Endothelial cell of umbilical vein (primary cell): ENCODE measurements at regions not wholly inside any gene's neighbourhood (a gene's known extent, or its start where the extent isn't known, plus 50 kb on each side); places are given as distances from the start of the nearest gene placed in this dataset.

Experiments
- BruUV-seq: library from RNA; stranded (reverse); fragments of 400-500 nt; replicated peaks from 2 replicates; lab custom pipeline; 2021; lab: Mats Ljungman, UMichigan
- CTCF ChIA-PET: fragments of 300-600, 350-600 bp; sonication (Branson Sonifier 250); formaldehyde crosslinking; loops from one replicate; lab custom pipeline; 2021; ENCODE audit warnings: antibody characterized with exemption, inconsistent platforms; lab: Charles Lee
- POLR2A ChIA-PET: fragments of 300-600, 350-600 bp; sonication (Branson Sonifier 250); formaldehyde crosslinking; loops from one replicate; lab custom pipeline; 2021; ENCODE audit warnings: antibody characterized with exemption, inconsistent platforms; lab: Charles Lee
- DNase-seq: peaks from one replicate; pipeline ENCODE4 v3.0.0-alpha.2; 2011; ENCODE audit warnings: low read depth, low spot score
- FAIRE-seq: peaks from 2 replicates; lab custom pipeline; 2011; peaks lifted over from hg19 to GRCh38; lab: Jason Lieb, UNC
- H2AFZ ChIP-seq: 2 replicates; pipeline ENCODE4 v1.6.0; 2012; ENCODE audit warnings: low read depth, low read length, control low read depth, inconsistent platforms
- H3K27ac ChIP-seq: 2 replicates; pipeline ENCODE4 v1.5.1; 2011; ENCODE audit warnings: low read depth, mild to moderate bottlenecking, control low read depth, low read length, moderate library complexity; ENCODE audit not compliant: insufficient read depth
- H3K27me3 ChIP-seq, 2 experiments: 2 replicates each; pipeline versions ENCODE4 v1.6.0 to v1.6.1; 2011; ENCODE audit warnings: low read length in 2 of 2, mixed read lengths in 1 of 2; ENCODE audit not compliant: control insufficient read depth in 2 of 2, insufficient read depth in 2 of 2
- H3K36me3 ChIP-seq, 2 experiments: 2 replicates in 1 of 2; 3 replicates in 1 of 2; pipeline ENCODE4 v1.5.1; 2011; ENCODE audit warnings: low read length in 2 of 2, mild to moderate bottlenecking in 1 of 2, moderate library complexity in 1 of 2; ENCODE audit not compliant: control insufficient read depth in 2 of 2, insufficient read depth in 2 of 2; ENCODE audit errors: extremely low read depth in 1 of 2
- H3K4me1 ChIP-seq: 3 replicates; pipeline ENCODE4 v1.5.1; 2011; ENCODE audit warnings: mild to moderate bottlenecking, low read length; ENCODE audit not compliant: control insufficient read depth, insufficient read depth; ENCODE audit errors: extremely low read depth
- H3K4me2 ChIP-seq: 2 replicates; pipeline ENCODE4 v1.6.1; 2011; ENCODE audit warnings: low read length, control low read depth, mixed read lengths; ENCODE audit not compliant: insufficient read depth
- H3K4me3 ChIP-seq, 3 experiments: fragments of 200-600 bp in 1 of 3; sonication (generic), shearing (Covaris generic) in 1 of 3; replicated peaks in 1 of 3; 2 replicates each; pipeline ENCODE4 v1.5.1; 2011 to 2016; ENCODE audit warnings: control low read depth in 3 of 3, low read length in 3 of 3, mild to moderate bottlenecking in 2 of 3, inconsistent platforms in 1 of 3, low read depth in 1 of 3, moderate library complexity in 1 of 3; ENCODE audit not compliant: insufficient read depth in 1 of 3
- H3K79me2 ChIP-seq: 2 replicates; pipeline ENCODE4 v1.6.0; 2012; ENCODE audit warnings: low read length, inconsistent platforms; ENCODE audit not compliant: control insufficient read depth, insufficient read depth
- H3K9ac ChIP-seq: replicated peaks from 2 replicates; pipeline ENCODE3; 2011; ENCODE audit warnings: low read length, control low read depth; ENCODE audit not compliant: insufficient read depth; ENCODE audit errors: extremely low read depth
- H3K9me1 ChIP-seq: replicated peaks from 3 replicates; pipeline ENCODE4 v1.6.0; 2011; ENCODE audit warnings: mild to moderate bottlenecking, low read length; ENCODE audit not compliant: control insufficient read depth, insufficient read depth; ENCODE audit errors: extremely low read depth
- H3K9me3 ChIP-seq: replicated peaks from 2 replicates; pipeline ENCODE4 v1.5.1; 2012; ENCODE audit warnings: low read length, inconsistent platforms; ENCODE audit not compliant: control insufficient read depth, insufficient read depth
- H4K20me1 ChIP-seq: replicated peaks from 2 replicates; pipeline ENCODE3; 2011; ENCODE audit warnings: mild to moderate bottlenecking, low read length; ENCODE audit not compliant: control insufficient read depth, insufficient read depth; ENCODE audit errors: extremely low read depth
- GATA2 ChIP-seq: IDR thresholded peaks from 2 replicates; pipeline ENCODE4 v1.7.0; 2011; ENCODE audit warnings: low read depth, mild to moderate bottlenecking, moderate library complexity, mixed read lengths, low read length; ENCODE audit not compliant: insufficient read length, insufficient read depth
- MYC ChIP-seq: IDR thresholded peaks from one replicate; pipeline ENCODE4 v1.6.1; 2011; ENCODE audit warnings: mild to moderate bottlenecking, low read depth, low read length
- POLR2A ChIP-seq: IDR thresholded peaks from 2 replicates; pipeline ENCODE4 v1.6.1; 2012; ENCODE audit warnings: low read depth, mild to moderate bottlenecking, control low read depth, low read length
- POLR2AphosphoS5 ChIP-seq: IDR thresholded peaks from 2 replicates; pipeline ENCODE4 v1.6.1; 2012; ENCODE audit warnings: low read depth, mild to moderate bottlenecking, control low read depth, low read length, moderate library complexity; ENCODE audit not compliant: insufficient read depth
- dilution Hi-C: fragments of 300-500 bp; cut with MboI; formaldehyde crosslinking; loops from one replicate; pipeline ENCODE4 v1.15.0; 2019; ENCODE audit warnings: low sequenced_read_pairs; ENCODE audit not compliant: extremely low pct_ligation_motif_present
- intact Hi-C: fragments of 100-400 bp; cut with micrococcal nuclease; formaldehyde crosslinking; loops from one replicate; pipeline ENCODE4 v1.10.0; 2022

DNA sequence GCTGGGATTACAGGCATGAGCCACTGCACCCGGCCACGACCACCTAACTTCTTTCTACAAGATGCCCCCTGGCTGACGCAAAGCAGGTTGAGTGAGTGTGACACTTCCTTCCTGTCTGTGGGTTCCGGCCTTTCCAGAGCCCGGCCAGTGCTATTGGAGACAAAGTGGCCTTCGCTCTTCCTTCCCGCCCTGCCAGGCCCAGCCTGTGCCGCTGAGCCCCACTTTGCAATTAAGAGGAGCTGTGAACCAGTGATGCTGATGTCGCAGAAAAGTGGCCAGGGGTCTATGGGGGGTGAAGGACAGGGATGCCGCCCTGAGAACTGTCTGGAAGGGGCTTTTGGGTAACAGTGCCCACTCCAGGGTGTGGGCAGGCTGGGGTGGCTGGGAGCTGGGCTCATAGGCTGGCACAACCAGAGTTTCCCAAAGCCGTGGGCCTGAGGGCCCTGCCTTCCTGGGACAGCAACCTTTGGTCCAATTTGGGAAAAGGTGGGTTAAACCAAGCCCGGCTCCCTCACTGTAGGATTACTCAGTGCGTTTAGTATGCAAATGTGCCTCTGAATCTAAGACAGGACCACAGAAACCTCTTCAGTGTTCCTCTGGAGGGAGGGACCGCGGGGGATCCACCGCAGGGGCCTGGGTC lies 174.9 kb downstream of the SEC14L1 start:
- dilution Hi-C loops, result no loop called here
- Histone ChIP-seq H2AFZ (peak overlapping the region; percentile 20), H3K4me2 (peak overlapping the region; percentile 18), H3K79me2 (no peaks in the 10 kb centered on the region), H3K9me3 (no peaks in the 10 kb centered on the region), H3K4me1 (peaks cover 19% of the 10 kb centered on the region), H3K27ac (peak overlapping the region; percentile 78), H3K9ac (peak overlapping the region; percentile 21), H4K20me1 (no peaks in the 10 kb centered on the region), H3K9me1 (no peaks in the 10 kb centered on the region), H3K36me3 (no peaks in the 10 kb centered on the region), H3K27me3 (no peaks in the 10 kb centered on the region), H3K4me3 (no peak overlapping the region)
- CTCF ChIA-PET, result no interaction called here
- intact Hi-C loops, result no loop called here
- FAIRE-seq (peak; percentile 94), DNase-seq (peak; percentile 38)
- no TSS peak for BruUV-seq
- TF ChIP-seq POLR2A (no peak), POLR2AphosphoS5 (peak; percentile 65)
- POLR2A ChIA-PET, result no interaction called here

DNA sequence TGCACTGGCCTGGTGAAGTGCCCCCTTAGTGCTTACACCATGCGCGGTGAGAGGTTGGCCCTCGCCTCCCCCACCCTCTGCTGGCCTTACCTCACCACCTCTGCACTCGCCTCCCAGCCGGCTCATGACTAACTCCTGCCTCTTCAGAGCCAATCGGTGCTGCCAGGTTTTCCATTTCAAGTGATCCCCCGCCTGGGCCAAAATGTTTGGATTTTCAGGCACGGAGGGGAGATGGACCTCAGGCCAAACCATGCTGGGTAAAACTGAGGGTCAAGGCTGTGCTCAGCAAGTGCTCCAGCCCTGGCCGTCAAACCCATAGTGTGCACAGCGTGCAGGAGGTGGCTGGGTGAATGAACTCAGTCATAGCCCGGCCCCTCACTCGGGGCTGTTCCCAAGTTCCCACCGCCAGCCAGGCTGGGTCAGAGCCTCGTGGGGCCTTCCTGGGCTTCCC lies 175.4 kb downstream of the SEC14L1 start:
- BruUV-seq, result no TSS peak
- intact Hi-C loops, result no loop called here
- no peak overlapping the region for H3K4me3 ChIP-seq
- H2AFZ ChIP-seq, result peak overlapping the region; percentile 20
- H3K4me2 ChIP-seq, result no peak overlapping the region
- TF ChIP-seq POLR2A (no peak), GATA2 (no peak), MYC (no peak)
- no peaks in the 10 kb centered on the region for H3K79me2 ChIP-seq
- H3K27ac ChIP-seq, result peak overlapping the region; percentile 78
- peaks cover 19% of the 10 kb centered on the region for H3K4me1 ChIP-seq
- H3K27me3 ChIP-seq, result no peaks in the 10 kb centered on the region
- no peaks in the 10 kb centered on the region for H3K36me3 ChIP-seq
- CTCF ChIA-PET, result interaction anchor here (0.6 kb wide), 1 partner anchor 89 kb away, joined by 3 read pairs; no protein-coding TSS in a partner anchor
- peak overlapping the region; percentile 21 for H3K9ac ChIP-seq
- dilution Hi-C loops, result no loop called here
- DNase-seq (no peak), FAIRE-seq (no peak)
- no peaks in the 10 kb centered on the region for H3K9me3 ChIP-seq
- POLR2A ChIA-PET, result no interaction called here
- H4K20me1 ChIP-seq, result no peaks in the 10 kb centered on the region
- no peaks in the 10 kb centered on the region for H3K9me1 ChIP-seq
